Trophoblast cell (in vitro differentiated cells and primary cell): ENCODE measurements at regions not wholly inside any gene's neighbourhood (a gene's known extent, or its start where the extent isn't known, plus 50 kb on each side); places are given as distances from the start of the nearest gene placed in this dataset.

Source experiments
- DNase-seq, 2 donors: peaks; one replicate each; pipeline ENCODE4 v3.0.0-alpha.2; 2016
- H2AFZ ChIP-seq: 2 replicates; pipeline ENCODE4 v1.6.1; 2013; ENCODE audit warnings: low read length, moderate library complexity, mild to moderate bottlenecking; ENCODE audit not compliant: insufficient read depth, poor library complexity
- H2AK5ac ChIP-seq: 2 replicates; pipeline ENCODE4 v1.6.1; 2013; ENCODE audit warnings: mild to moderate bottlenecking, low read length
- H2BK120ac ChIP-seq: 2 replicates; pipeline ENCODE4 v1.6.1; 2013; ENCODE audit warnings: low read length, mild to moderate bottlenecking, moderate library complexity; ENCODE audit not compliant: insufficient read depth, poor library complexity
- H2BK12ac ChIP-seq: 2 replicates; pipeline ENCODE4 v1.6.1; 2013; ENCODE audit warnings: mild to moderate bottlenecking, low read length, moderate library complexity
- H2BK5ac ChIP-seq: 2 replicates; pipeline ENCODE4 v1.6.1; 2013; ENCODE audit warnings: low read length, low read depth, moderate library complexity, mild to moderate bottlenecking; ENCODE audit not compliant: poor library complexity
- H3K14ac ChIP-seq: 2 replicates; pipeline ENCODE4 v1.6.1; 2013; ENCODE audit warnings: mild to moderate bottlenecking, low read length
- H3K18ac ChIP-seq: 2 replicates; pipeline ENCODE4 v1.6.1; 2013; ENCODE audit warnings: mild to moderate bottlenecking, low read length
- H3K23ac ChIP-seq: 2 replicates; pipeline ENCODE4 v1.6.1; 2013; ENCODE audit warnings: low read length
- H3K27ac ChIP-seq: 2 replicates; pipeline ENCODE4 v1.5.1; 2013; ENCODE audit warnings: low read depth, mild to moderate bottlenecking, inconsistent platforms, low read length, moderate library complexity
- H3K27me3 ChIP-seq: 2 replicates; pipeline ENCODE4 v1.6.1; 2013; ENCODE audit warnings: inconsistent platforms, mild to moderate bottlenecking, low read length, moderate library complexity; ENCODE audit not compliant: insufficient read depth
- H3K36me3 ChIP-seq, 2 experiments: 1 replicate in 1 of 2; 2 replicates in 1 of 2; pipeline ENCODE4 v1.6.1; 2013; ENCODE audit warnings: low read length in 2 of 2, mild to moderate bottlenecking in 2 of 2, moderate library complexity in 1 of 2; ENCODE audit not compliant: insufficient read depth in 2 of 2, control insufficient read depth in 1 of 2
- H3K4ac ChIP-seq: 2 replicates; pipeline ENCODE4 v1.6.1; 2013; ENCODE audit warnings: low read depth, mild to moderate bottlenecking, low read length, moderate library complexity
- H3K4me1 ChIP-seq, 2 experiments: 1 replicate in 1 of 2; 2 replicates in 1 of 2; pipeline ENCODE4 v1.6.1; 2013; ENCODE audit warnings: low read length in 2 of 2, mild to moderate bottlenecking in 2 of 2, moderate library complexity in 1 of 2; ENCODE audit not compliant: insufficient read depth in 2 of 2, control insufficient read depth in 1 of 2
- H3K4me2 ChIP-seq: 2 replicates; pipeline ENCODE4 v1.6.1; 2013; ENCODE audit warnings: inconsistent platforms, mild to moderate bottlenecking, low read length, moderate library complexity
- H3K4me3 ChIP-seq: 2 replicates; pipeline ENCODE4 v1.5.1; 2013; ENCODE audit warnings: mild to moderate bottlenecking, low read depth, low read length, inconsistent platforms
- H3K79me1 ChIP-seq: one replicate; pipeline ENCODE4 v1.6.1; 2013; ENCODE audit warnings: low read length
- H3K79me2 ChIP-seq: 2 replicates; pipeline ENCODE4 v1.6.1; 2013; ENCODE audit warnings: low read length, mild to moderate bottlenecking; ENCODE audit not compliant: control insufficient read depth, insufficient read depth, poor library complexity
- H3K9ac ChIP-seq: 2 replicates; pipeline ENCODE4 v1.6.1; 2013; ENCODE audit warnings: mild to moderate bottlenecking, low read length
- H3K9me3 ChIP-seq: 2 replicates; pipeline ENCODE4 v1.6.1; 2013; ENCODE audit warnings: low read depth, mild to moderate bottlenecking, control low read depth, inconsistent platforms, low read length; ENCODE audit not compliant: insufficient read depth
- H4K12ac ChIP-seq: 2 replicates; pipeline ENCODE4 v1.6.1; 2013; ENCODE audit warnings: low read depth, mild to moderate bottlenecking, low read length, moderate library complexity
- H4K8ac ChIP-seq: 2 replicates; pipeline ENCODE4 v1.6.1; 2013; ENCODE audit warnings: low read depth, mild to moderate bottlenecking, low read length, moderate library complexity
- H4K91ac ChIP-seq: one replicate; pipeline ENCODE4 v1.6.1; 2013; ENCODE audit warnings: low read depth, mild to moderate bottlenecking, low read length, moderate library complexity
- WGBS: extraction: QIAGEN DNeasy Blood & Tissue Kit; methylation state at CpG from one replicate; pipeline ENCODE4 v1.1.7; 2013; ENCODE audit warnings: missing lambda C conversion rate; ENCODE audit not compliant: insufficient read length, insufficient coverage; ENCODE audit errors: extremely low coverage; 5-methylcytosine and 5-hydroxymethylcytosine counted together

DNA sequence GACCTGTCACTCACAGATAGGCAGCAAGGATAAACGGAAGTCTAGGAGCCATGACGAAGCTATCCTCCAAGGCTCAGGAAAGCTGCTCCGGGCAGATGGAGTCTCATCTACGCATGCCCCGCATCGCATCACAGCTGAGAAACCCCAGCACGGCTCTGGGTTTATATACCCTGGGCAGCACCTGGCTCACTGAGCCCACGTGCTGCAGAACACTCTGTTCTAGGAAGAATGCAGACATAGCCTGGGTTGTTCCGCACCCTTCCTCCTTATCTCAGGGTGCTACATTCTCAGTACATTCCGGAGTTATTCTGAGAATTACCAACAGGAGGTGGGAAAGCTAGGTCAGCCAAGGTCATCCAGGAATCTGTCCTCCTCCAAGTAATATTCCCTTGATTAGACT lies 260.4 kb downstream of the CBLN4 start:
- Histone ChIP-seq H3K27me3 (no peaks in the 10 kb centered on the region), H3K9ac (no peak overlapping the region), H2AK5ac (no peak overlapping the region), H2BK5ac (no peak overlapping the region), H2BK12ac (no peak overlapping the region), H3K79me1 (no peaks in the 10 kb centered on the region), H3K4me3 (no peak overlapping the region), H4K8ac (no peak overlapping the region), H3K27ac (no peak overlapping the region), H3K18ac (no peak overlapping the region), H4K12ac (no peak overlapping the region), H3K79me2 (no peaks in the 10 kb centered on the region), H2BK120ac (no peak overlapping the region), H3K23ac (no peak overlapping the region), H4K91ac (no peak overlapping the region), H3K4me1 (no peaks in the 10 kb centered on the region), H3K4me2 (no peak overlapping the region), H3K9me3 (no peaks in the 10 kb centered on the region), H3K4ac (no peak overlapping the region), H3K14ac (no peak overlapping the region), H2AFZ (no peak overlapping the region), H3K36me3 (no peaks in the 10 kb centered on the region)
- WGBS, result no CpG with 5 or more reads among the region's 10 CpGs
- no peak for DNase-seq

DNA sequence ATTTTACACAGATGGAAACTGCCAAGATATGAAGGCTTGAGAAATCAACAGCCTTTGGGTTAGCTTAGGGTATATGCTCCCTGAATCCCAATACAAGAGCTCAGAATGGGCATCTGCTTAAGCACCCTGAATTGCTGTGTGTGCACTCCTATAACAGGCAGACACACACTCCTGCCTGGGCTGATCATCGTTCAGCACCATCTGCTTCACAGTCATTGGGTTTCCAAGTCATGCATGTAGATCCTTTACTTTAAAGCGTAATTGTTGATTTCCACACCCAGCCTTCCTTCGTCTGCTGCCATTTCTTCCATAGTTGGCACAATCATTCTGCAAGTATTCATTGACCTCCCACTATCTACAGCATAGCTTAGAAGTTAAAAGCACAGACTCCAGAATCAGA lies 263.5 kb downstream of the CBLN4 start:
- H3K14ac ChIP-seq, result no peak overlapping the region
- DNase-seq, result no peak
- WGBS, result no CpG with 5 or more reads among the region's 3 CpGs

DNA sequence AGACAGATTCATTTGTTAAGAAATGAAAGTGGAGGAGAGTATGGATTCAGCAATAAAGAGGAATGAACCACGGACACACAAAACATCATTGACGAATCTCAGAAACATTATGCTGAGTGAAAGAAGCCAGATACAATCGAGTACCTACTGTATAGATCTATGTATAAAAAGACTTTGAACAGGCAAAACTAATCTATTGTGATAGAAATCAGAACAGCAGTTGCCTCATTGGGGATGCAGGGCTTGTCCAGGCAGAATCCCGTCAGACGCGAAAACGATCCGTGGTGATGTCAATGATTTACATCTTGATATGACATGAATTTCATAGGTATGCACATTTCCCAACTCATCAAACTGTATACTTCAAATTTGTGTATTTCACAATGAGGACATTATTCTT lies 265.2 kb downstream of the CBLN4 start:
- Histone ChIP-seq H3K4me2 (no peak overlapping the region), H2BK120ac (no peak overlapping the region), H3K14ac (no peak overlapping the region), H3K79me1 (no peaks in the 10 kb centered on the region), H3K4ac (no peak overlapping the region), H3K23ac (no peak overlapping the region), H3K27me3 (no peaks in the 10 kb centered on the region), H2BK12ac (no peak overlapping the region), H4K8ac (no peak overlapping the region), H3K79me2 (no peaks in the 10 kb centered on the region), H3K9ac (no peak overlapping the region), H2BK5ac (no peak overlapping the region), H4K12ac (no peak overlapping the region), H3K18ac (no peak overlapping the region), H3K4me1 (no peaks in the 10 kb centered on the region), H3K4me3 (no peak overlapping the region), H4K91ac (no peak overlapping the region), H3K9me3 (no peaks in the 10 kb centered on the region), H3K27ac (no peak overlapping the region), H3K36me3 (no peaks in the 10 kb centered on the region), H2AK5ac (no peak overlapping the region), H2AFZ (no peak overlapping the region)
- no peak for DNase-seq
- WGBS, result no CpG with 5 or more reads among the region's 8 CpGs

More for the DNA sequence above, 263.5 kb downstream of the CBLN4 start:
- H2BK5ac ChIP-seq, result no peak overlapping the region
- no peak overlapping the region for H3K4ac ChIP-seq
- H2AK5ac ChIP-seq, result no peak overlapping the region
- no peak overlapping the region for H2AFZ ChIP-seq
- H3K9me3 ChIP-seq, result no peaks in the 10 kb centered on the region
- H2BK12ac ChIP-seq, result no peak overlapping the region
- H3K4me2 ChIP-seq, result no peak overlapping the region
- H3K23ac ChIP-seq, result no peak overlapping the region
- no peak overlapping the region for H3K4me3 ChIP-seq
- H3K18ac ChIP-seq, result no peak overlapping the region
- no peaks in the 10 kb centered on the region for H3K27me3 ChIP-seq
- H3K4me1 ChIP-seq, result no peaks in the 10 kb centered on the region
- no peak overlapping the region for H3K9ac ChIP-seq
- no peaks in the 10 kb centered on the region for H3K36me3 ChIP-seq
- H4K91ac ChIP-seq, result no peak overlapping the region
- H4K8ac ChIP-seq, result no peak overlapping the region
- no peak overlapping the region for H3K27ac ChIP-seq
- H3K79me2 ChIP-seq, result no peaks in the 10 kb centered on the region
- H3K79me1 ChIP-seq, result no peaks in the 10 kb centered on the region
- H2BK120ac ChIP-seq, result no peak overlapping the region
- no peak overlapping the region for H4K12ac ChIP-seq

DNA sequence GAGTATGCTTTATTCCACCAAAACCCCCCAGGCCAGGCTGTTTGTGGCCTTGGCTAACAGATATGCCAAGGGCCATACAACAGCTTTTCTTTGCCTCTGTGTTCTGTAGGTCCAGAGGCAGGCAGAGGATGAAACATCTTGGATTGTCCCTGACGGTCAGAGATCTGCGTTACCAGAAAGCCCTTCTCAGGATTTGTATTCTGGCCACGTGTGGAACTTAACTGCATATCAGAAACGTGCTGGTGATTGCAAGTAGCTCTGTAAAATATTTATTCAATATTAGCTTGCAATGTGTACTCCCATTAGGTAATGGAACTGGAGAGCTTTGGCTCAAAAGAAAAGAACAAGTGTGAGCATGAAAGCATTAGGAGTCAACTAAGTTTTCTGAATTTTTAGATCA lies 275.0 kb downstream of the CBLN4 start:
- Histone ChIP-seq H3K79me2 (no peaks in the 10 kb centered on the region), H2BK120ac (no peak overlapping the region), H3K18ac (no peak overlapping the region), H3K4ac (no peak overlapping the region), H4K12ac (no peak overlapping the region), H3K27me3 (no peaks in the 10 kb centered on the region), H4K91ac (no peak overlapping the region), H3K4me1 (no peaks in the 10 kb centered on the region), H3K9ac (no peak overlapping the region), H2BK12ac (no peak overlapping the region), H3K14ac (no peak overlapping the region), H3K36me3 (no peaks in the 10 kb centered on the region), H3K4me3 (no peak overlapping the region), H3K4me2 (no peak overlapping the region), H2AK5ac (no peak overlapping the region), H3K9me3 (no peaks in the 10 kb centered on the region), H2AFZ (no peak overlapping the region), H3K79me1 (no peaks in the 10 kb centered on the region), H3K27ac (no peak overlapping the region), H3K23ac (no peak overlapping the region), H4K8ac (no peak overlapping the region), H2BK5ac (no peak overlapping the region)
- WGBS, result no CpG with 5 or more reads among the region's 4 CpGs
- no peak for DNase-seq
